ENCODE measurements at regions not wholly inside any gene's neighbourhood (a gene's known extent, or its start where the extent isn't known, plus 50 kb on each side); places are given as distances from the start of the nearest gene placed in this dataset.

DNA sequence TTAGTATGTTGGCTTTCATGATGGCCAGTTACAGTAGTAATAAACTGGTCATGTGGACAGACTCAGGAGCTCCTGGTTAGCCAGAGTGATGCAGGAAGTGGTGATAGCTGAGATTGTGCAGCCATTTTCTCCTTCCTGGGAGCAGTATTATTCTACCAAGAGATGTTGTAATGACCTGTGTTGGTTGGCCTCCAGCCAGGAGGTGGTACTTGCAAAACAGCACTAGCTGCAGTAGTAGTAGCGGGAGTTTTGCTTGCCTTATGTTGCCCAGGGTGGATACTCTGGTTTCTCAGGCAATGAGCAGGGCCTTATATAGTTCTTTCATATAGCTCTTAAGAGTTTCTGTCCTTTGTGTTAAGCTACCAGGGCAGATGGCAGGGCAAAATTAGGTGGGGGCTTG is 998.8 kb downstream of the GLUD2 start:
- no peak for TF ChIP-seq ZFP69B (tag by site-specific recombination; IDR thresholded peaks at IDR 0.05)
- TF ChIP-seq ZNF768 (tag by site-specific recombination; IDR thresholded peaks at IDR 0.05): no peak
- TF ChIP-seq ZNF837 (tag by site-specific recombination; IDR thresholded peaks at IDR 0.05): no peak
- TF ChIP-seq ZNF561 (tag by site-specific recombination; IDR thresholded peaks at IDR 0.05; ENCODE audit: borderline replicate concordance): no peak
- no peak for TF ChIP-seq ZNF610 (tag by site-specific recombination; IDR thresholded peaks at IDR 0.05; ENCODE audit: borderline replicate concordance)
- no peak for TF ChIP-seq ZNF830 (tag by site-specific recombination; IDR thresholded peaks at IDR 0.05; ENCODE audit: low read depth)
- TF ChIP-seq ZNF366 (tag by site-specific recombination; conservative IDR thresholded peaks at IDR 0.05): no peak
- no peak for TF ChIP-seq MZF1 (tag by site-specific recombination; IDR thresholded peaks at IDR 0.05; ENCODE audit: borderline replicate concordance)
- no peak for TF ChIP-seq HOXA7 (CRISPR knock-in tag; IDR thresholded peaks at IDR 0.05; ENCODE audit: borderline replicate concordance)
- TF ChIP-seq BCL11B (tag by site-specific recombination; IDR thresholded peaks at IDR 0.05; ENCODE audit: low read depth): no peak
- TF ChIP-seq ZFHX2 (tag by site-specific recombination; conservative IDR thresholded peaks at IDR 0.05): no peak
- no peak for TF ChIP-seq ZNF529 (tag by site-specific recombination; IDR thresholded peaks at IDR 0.05; ENCODE audit: insufficient replicate concordance)
- TF ChIP-seq, protein P1, sequence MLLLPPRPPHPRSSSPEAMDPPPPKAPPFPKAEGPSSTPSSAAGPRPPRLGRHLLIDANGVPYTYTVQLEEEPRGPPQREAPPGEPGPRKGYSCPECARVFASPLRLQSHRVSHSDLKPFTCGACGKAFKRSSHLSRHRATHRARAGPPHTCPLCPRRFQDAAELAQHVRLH (tag by site-specific recombination; IDR thresholded peaks at IDR 0.05): no peak
- TF ChIP-seq ZSCAN30 (tag by site-specific recombination; IDR thresholded peaks at IDR 0.05): no peak
- no peak for TF ChIP-seq KLF9 (tag by site-specific recombination; IDR thresholded peaks at IDR 0.05; ENCODE audit: low read depth)
- TF ChIP-seq WT1 (tag by site-specific recombination; IDR thresholded peaks at IDR 0.05): no peak
- Histone ChIP-seq H3K4me1 (ENCODE audit: control insufficient read depth, insufficient read depth, low read length) (no peaks in the 10 kb centered on the region), H3K36me3 (ENCODE audit: control insufficient read depth in 2 of 2, insufficient read depth in 1 of 2, low read length in 2 of 2) (no peaks in the 10 kb centered on the region), H3K4me3 (ENCODE audit: low read depth, low read length) (no peak overlapping the region), H3K27ac (ENCODE audit: extremely low read depth, low read depth, low read length) (no peak overlapping the region), H3K9me3 (ENCODE audit: control insufficient read depth, insufficient read depth, low read depth, low read length) (no peaks in the 10 kb centered on the region)
- ChIA-PET CTCF (no interaction called here), POLR2A (no interaction called here)

DNA sequence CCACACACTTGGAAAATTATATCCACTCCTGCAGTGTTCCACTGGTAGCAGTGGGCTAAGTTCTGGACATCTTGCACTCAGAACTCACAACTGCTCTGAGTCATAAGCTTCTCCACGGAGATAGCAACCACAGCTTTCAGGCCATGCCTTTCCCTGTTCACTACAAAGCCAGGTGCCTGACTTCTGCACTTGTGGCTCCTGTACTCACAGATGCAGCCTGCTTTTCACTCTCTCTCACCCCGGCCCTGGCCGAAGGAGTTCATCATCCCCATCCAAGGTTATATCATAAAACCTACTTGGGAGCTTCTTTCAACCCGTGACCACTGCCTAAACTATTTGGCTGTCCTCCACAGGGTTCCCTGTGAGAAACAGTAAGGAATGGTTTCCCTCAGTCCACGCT is 999.4 kb downstream of the GLUD2 start:
- no peak for TF ChIP-seq ZNF585B (tag by site-specific recombination; IDR thresholded peaks at IDR 0.05)
- TF ChIP-seq MZF1 (tag by site-specific recombination; IDR thresholded peaks at IDR 0.05; ENCODE audit: borderline replicate concordance): no peak
- no peak for TF ChIP-seq ZNF776 (tag by site-specific recombination; IDR thresholded peaks at IDR 0.05; ENCODE audit: borderline replicate concordance)
- TF ChIP-seq ZNF140 (tag by site-specific recombination; IDR thresholded peaks at IDR 0.05): no peak
- no peak for TF ChIP-seq ZNF274 (IDR thresholded peaks at IDR 0.05; ENCODE audit: low read length)
- no peak for TF ChIP-seq ZNF274 (tag by site-specific recombination; IDR thresholded peaks at IDR 0.05; ENCODE audit: borderline replicate concordance)
- no peak for TF ChIP-seq ZNF549 (tag by site-specific recombination; IDR thresholded peaks at IDR 0.05)
- no peak for TF ChIP-seq ZNF133 (tag by site-specific recombination; IDR thresholded peaks at IDR 0.05)
- no peak for TF ChIP-seq ZNF521 (tag by site-specific recombination; IDR thresholded peaks at IDR 0.05)
- no peak for TF ChIP-seq ZBTB20 (tag by site-specific recombination; IDR thresholded peaks at IDR 0.05)
- no peak for TF ChIP-seq ZNF157 (tag by site-specific recombination; IDR thresholded peaks at IDR 0.05)
- TF ChIP-seq ZIC2 (tag by site-specific recombination; IDR thresholded peaks at IDR 0.05): no peak
- TF ChIP-seq BCL11B (tag by site-specific recombination; IDR thresholded peaks at IDR 0.05; ENCODE audit: low read depth): no peak
- TF ChIP-seq, protein P2, sequence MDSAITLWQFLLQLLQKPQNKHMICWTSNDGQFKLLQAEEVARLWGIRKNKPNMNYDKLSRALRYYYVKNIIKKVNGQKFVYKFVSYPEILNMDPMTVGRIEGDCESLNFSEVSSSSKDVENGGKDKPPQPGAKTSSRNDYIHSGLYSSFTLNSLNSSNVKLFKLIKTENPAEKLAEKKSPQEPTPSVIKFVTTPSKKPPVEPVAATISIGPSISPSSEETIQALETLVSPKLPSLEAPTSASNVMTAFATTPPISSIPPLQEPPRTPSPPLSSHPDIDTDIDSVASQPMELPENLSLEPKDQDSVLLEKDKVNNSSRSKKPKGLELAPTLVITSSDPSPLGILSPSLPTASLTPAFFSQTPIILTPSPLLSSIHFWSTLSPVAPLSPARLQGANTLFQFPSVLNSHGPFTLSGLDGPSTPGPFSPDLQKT (IDR thresholded peaks at IDR 0.05; ENCODE audit: borderline replicate concordance, low read depth, low read length): no peak
- no peak for TF ChIP-seq SP7 (tag by site-specific recombination; IDR thresholded peaks at IDR 0.05)
- TF ChIP-seq, protein P3, sequence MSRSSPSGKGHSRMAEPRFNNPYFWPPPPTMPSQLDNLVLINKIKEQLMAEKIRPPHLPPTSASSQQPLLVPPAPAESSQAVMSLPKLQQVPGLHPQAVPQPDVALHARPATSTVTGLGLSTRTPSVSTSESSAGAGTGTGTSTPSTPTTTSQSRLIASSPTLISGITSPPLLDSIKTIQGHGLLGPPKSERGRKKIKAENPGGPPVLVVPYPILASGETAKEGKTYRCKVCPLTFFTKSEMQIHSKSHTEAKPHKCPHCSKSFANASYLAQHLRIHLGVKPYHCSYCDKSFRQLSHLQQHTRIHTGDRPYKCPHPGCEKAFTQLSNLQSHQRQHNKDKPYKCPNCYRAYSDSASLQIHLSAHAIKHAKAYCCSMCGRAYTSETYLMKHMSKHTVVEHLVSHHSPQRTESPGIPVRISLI (tag by site-specific recombination; IDR thresholded peaks at IDR 0.05): no peak
- TF ChIP-seq ZNF16 (tag by site-specific recombination; IDR thresholded peaks at IDR 0.05; ENCODE audit: low read depth): no peak
- TF ChIP-seq, protein P4, sequence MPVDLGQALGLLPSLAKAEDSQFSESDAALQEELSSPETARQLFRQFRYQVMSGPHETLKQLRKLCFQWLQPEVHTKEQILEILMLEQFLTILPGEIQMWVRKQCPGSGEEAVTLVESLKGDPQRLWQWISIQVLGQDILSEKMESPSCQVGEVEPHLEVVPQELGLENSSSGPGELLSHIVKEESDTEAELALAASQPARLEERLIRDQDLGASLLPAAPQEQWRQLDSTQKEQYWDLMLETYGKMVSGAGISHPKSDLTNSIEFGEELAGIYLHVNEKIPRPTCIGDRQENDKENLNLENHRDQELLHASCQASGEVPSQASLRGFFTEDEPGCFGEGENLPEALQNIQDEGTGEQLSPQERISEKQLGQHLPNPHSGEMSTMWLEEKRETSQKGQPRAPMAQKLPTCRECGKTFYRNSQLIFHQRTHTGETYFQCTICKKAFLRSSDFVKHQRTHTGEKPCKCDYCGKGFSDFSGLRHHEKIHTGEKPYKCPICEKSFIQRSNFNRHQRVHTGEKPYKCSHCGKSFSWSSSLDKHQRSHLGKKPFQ (tag by site-specific recombination; IDR thresholded peaks at IDR 0.05): no peak
- TF ChIP-seq ZFP3 (tag by site-specific recombination; IDR thresholded peaks at IDR 0.05; ENCODE audit: low read depth): no peak
- Histone ChIP-seq H3K4me3 (ENCODE audit: low read depth, low read length) (no peak overlapping the region), H3K9me3 (ENCODE audit: control insufficient read depth, insufficient read depth, low read depth, low read length) (no peaks in the 10 kb centered on the region), H3K27ac (ENCODE audit: extremely low read depth, low read depth, low read length) (no peak overlapping the region), H3K4me1 (ENCODE audit: control insufficient read depth, insufficient read depth, low read length) (no peaks in the 10 kb centered on the region), H3K36me3 (ENCODE audit: control insufficient read depth in 2 of 2, insufficient read depth in 1 of 2, low read length in 2 of 2) (no peaks in the 10 kb centered on the region)
- POLR2A ChIA-PET: no interaction called here
- CTCF ChIA-PET: no interaction called here
